NCI-H526 treated with DMSO at 0.1 percent for 48 hours (cell line): ENCODE measurements at regions not wholly inside any gene's neighbourhood (a gene's known extent, or its start where the extent isn't known, plus 50 kb on each side); places are given as distances from the start of the nearest gene placed in this dataset.

Experiments used
- DNase-seq: peaks from one replicate; lab custom pipeline; 2025; lab: John Stamatoyannopoulos, UW

DNA sequence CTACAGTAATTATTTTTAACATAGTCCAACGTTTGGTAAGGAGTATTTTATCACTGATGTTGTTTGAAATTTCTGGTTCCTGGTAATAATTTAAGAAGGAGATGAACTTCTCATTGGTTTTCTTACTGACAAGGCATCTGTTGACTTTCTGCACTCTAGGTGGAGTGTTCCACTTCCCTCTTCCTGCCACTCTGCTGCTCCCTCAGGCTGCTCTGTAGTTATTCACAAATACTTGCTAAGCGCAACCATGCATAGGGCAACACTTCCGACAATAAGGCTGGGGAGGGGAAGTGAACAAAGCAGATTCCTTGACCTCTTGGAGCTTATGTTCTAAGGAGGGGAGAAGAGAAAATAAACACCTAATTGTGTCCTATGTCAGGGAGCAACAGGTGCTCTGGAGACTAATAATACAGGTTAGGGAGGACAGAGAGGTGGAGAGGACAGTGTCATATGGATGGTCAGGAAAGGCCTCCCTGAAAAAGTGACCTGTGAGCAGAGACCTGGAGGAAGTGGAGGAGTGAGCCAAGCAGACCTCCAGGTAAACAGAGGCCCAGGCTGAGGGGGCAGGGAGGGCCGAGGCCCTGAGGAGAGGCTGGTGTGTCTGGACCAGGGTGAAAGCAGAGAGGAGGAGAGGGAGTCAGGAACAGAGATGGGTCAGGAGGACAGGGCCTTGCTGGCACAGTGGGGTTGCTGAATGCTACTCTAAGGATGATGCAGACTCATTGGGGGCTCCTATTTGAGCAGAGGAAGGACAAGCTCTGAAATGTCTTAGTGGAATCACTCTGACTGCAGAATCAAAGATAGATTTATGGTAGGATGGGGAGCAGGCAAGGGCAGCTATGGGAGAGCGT lies 134.8 kb upstream of the SLC24A3 start:
- DNase-seq, result no peak

GRCh38 chr20:19078448-19079373 lies 133.7 kb upstream of the SLC24A3 start:
- no peak for DNase-seq

- no peak for DNase-seq
These were observed 132.7 kb upstream of the SLC24A3 start for GRCh38 chr20:19079536-19080299.

GRCh38 chr20:19081937-19082336 lies 130.5 kb upstream of the SLC24A3 start:
- no peak for DNase-seq

DNA sequence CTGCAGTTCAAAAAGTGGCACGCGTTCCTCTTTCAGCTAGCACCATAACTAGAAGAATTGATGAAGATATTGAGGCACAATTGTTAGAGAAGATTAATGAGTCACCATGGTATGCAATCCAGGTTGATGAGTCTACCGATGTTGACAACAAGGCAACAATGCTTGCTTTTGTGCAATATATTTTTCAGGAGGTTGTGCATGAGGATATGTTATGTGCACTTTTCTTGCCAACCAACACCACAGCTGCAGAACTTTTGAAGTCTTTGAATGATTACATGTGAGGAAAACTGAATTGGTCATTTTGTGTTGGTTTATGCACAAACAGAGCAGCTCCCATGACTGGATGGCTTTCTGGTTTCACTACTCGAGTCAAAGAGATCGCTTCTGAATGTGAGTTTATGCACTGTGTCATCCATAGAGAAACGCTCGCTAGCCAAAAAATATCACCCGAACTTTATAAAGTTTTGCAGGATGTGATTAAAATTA lies 129.3 kb upstream of the SLC24A3 start:
- no peak for DNase-seq

DNA sequence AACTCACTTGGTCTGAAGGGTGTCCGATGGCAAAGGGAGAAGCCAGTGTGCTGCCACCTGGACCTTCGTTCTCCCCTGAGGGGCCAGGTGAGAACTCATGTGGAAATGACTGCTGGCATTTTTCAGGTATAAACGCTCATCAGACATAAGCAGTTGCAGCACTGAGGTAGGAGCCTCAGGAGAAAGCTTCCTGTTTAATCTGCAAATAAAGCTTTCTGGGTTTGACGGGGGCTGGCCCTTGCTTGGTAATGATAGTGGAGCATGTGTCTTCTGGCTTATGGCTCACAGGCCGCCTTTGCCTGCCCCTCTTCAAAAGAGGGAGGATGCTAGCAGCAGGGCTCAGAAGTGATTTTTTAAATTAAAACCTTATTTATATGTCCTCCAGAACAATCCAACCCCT lies 122.1 kb upstream of the SLC24A3 start:
- DNase-seq, result no peak

GRCh38 chr20:19094959-19095541 lies 117.4 kb upstream of the SLC24A3 start:
- DNase-seq, result no peak

- no peak for DNase-seq
These were observed 116.7 kb upstream of the SLC24A3 start for GRCh38 chr20:19095762-19096161.

DNA sequence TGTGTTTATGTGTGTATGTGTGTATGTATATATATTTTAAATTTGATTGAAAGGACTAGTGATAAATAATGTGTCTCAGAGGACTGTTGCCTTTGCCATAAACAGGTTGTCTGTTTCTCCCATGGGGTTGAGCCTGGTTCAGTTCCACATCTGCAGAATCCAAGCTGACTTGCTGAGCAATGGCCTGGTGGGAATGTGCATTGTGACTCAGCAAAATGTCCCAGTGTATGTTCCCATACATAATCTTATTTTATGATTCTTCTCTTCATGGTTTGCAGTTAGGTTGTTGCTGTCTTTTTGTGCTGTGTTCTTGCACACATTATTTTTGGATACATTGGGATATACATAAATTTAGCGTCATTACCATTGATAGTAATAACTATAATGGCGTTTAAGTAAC lies 115.6 kb upstream of the SLC24A3 start:
- DNase-seq, result no peak

- no peak for DNase-seq
These were observed 114.3 kb upstream of the SLC24A3 start for GRCh38 chr20:19098117-19098516.

DNA sequence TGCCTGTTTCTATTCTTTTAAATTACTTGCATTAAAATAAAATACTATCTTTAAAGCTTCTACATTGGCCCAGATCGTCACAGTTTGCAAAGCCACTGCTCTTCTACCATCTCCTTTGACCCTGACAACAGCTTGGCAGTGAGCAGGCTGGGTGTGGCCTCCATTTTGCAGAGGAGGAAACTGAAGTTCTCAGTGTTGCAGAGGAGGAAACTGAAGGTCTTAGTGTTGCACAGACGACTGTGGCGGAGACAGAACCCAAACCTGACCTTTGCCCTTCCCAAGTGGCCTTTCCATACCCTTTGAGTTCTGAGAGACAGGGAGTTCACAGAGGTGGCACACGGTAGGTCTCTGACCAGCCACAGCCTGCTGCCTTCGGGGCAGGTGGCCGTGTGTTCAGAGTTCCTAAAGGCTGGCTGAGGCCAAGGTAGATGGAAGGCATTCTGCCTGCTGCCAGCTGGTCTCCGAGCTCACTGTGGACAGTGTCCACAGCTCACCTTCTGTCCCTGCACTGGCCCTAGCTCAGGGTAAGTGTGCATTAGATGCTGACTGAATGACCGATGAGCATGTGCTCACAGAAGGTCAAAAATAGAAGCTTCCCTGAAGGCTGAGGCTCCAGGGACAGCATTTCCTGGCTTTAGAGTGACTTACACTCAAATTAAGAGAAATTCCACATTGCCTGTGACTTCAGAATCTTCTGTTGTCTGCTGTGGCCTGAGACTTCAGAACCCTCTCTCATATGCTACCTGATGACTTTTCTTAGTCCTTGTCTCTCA lies 113.5 kb upstream of the SLC24A3 start:
- no peak for DNase-seq

DNA sequence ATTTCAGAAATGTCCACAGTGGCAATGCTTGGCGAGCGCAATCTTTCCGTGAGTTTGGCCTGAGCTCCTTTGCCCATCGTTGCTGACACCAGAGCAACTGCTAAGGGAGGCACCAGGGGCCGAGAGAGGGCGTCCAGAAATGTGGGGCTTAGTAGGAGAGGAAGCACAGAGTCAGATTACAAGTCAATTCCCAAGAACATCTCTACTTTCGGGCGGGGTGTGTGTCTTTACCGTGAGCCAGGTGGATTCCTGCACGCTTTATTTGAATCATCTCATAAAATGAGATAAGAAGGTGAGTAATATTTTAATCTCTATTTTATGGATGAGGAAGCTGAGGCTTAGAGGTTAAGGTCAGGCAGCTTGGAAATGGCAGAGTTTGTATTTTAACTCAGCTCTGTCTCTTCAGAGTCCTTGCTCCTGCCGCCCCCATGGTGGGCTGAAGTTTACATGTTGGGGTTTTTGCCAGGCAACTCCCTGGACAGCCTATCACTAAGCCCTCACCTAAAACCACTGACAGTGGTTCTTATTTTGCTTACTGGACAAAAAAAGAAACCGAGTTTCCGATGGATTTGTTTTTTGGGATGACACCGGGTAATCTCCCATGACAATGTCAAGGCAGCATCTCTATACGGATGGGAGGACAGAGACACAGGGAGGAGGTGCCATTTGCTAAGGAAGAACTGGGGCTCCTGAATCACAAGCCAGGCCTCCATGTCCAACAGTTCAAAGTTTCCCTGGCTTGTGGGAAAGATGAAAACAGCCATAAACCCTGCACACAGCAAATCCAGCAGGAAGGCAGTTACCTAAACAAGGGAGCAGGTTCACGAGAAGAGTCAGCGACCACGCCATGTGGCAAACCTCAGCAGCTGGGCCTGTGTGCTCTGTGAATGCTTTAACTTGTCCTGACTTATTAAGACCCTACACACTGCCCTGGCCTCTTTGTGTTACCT lies 112.6 kb upstream of the SLC24A3 start:
- DNase-seq, result no peak

GRCh38 chr20:19100975-19101374 lies 111.5 kb upstream of the SLC24A3 start:
- DNase-seq, result no peak

DNA sequence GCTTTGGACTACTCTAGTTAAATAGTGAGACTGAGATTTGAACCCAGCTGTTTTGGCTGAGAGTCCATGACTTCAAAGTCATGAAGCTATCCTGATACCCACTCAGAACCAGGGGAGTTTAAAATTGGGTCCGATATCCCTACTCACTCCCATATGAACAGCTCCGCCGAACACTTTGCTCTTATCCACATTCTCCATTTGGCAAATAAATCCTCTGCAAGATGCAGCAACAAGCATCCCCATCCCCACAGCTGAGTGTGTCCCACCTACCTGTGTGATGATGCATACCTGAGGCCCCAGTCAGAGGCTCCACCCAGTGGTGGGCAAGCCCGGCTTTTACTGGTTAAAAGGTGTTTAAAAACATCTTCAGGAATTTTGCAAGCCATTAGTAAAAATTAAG lies 108.3 kb upstream of the SLC24A3 start:
- no peak for DNase-seq

GRCh38 chr20:19108155-19108554 lies 104.3 kb upstream of the SLC24A3 start:
- DNase-seq, result no peak

DNA sequence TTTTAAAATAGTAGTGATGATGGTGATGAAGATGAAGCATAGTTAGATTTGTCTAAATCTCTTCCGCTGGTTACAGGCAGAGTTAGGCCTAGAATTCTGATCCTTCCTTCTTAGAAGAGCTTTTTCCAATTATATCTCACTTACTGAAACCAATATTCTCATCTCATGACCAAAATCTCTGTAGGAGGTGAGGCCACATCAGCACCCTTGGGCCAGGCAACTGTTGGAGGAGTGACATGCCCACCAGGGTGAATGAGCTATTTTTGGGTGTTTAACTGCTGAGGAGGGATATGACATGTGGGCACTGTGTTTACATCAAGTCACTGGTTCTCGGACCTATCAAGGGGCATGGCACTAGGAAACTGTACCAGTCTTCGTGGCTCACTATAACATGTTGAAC lies 102.2 kb upstream of the SLC24A3 start:
- no peak for DNase-seq

GRCh38 chr20:19110881-19111460 lies 101.5 kb upstream of the SLC24A3 start:
- DNase-seq, result no peak

DNA sequence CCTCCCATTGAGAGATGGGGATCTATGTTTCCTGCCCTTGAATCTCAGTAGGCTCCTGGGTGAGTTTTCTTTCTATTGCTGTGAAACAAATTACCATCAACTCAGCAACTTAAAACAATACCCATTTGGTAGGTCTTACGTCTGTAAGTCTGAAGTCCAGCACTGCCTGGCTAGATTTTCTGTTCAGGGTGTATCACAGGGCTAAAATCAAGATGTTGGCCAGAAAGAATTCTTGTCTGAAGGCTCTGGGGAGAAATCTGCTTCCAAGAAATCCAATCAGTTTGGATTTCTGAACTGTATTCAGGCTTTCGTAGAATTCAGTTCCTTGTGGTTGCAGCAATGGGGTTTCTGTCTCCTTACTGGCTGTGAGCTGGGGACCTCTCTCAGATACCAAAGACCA lies 99.6 kb upstream of the SLC24A3 start:
- no peak for DNase-seq

- no peak for DNase-seq
These were observed 99.0 kb upstream of the SLC24A3 start for GRCh38 chr20:19113343-19113930.
